ENCODE measurements at regions not wholly inside any gene's neighbourhood (a gene's known extent, or its start where the extent isn't known, plus 50 kb on each side); places are given as distances from the start of the nearest gene placed in this dataset. TPM values are rescaled to one million over a fixed set of nuclear protein-coding genes. Genes with fewer than 3 reads are reported as not detected.

- TF ChIP-seq CTCF (IDR thresholded peaks at IDR 0.05), result no peak
- ATAC-seq (ENCODE audit: low FRiP score) (no peak), DNase-seq (ENCODE audit: low spot score) (no peak)
Observed at GRCh38 chr12:38961683-38962082, 56.3 kb upstream of the CPNE8 start.

DNA sequence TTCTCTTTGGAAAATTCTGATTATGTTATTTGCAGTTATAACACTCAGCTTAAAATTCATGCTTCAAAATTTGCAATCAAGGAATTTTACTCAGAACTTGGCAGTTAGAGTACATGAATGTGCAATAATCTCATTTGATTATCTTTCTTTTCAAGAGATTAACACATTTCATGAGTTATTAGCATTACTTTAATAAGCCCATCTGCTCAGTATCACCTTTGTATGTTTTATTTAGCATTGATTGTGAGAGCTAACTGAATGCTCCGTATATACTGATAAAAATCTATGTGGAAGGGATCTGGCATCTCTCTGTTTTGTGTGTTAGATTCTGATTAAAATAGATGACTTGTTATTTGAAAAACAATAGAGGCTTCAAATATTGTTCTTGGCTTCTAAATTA is 55.6 kb upstream of the CPNE8 start:
- TF ChIP-seq CTCF (IDR thresholded peaks at IDR 0.05), result no peak
- no peak for ATAC-seq (ENCODE audit: low FRiP score)
- DNase-seq (ENCODE audit: low spot score), result no peak

- DNase-seq (ENCODE audit: low spot score), result no peak
- TF ChIP-seq CTCF (IDR thresholded peaks at IDR 0.05), result no peak
- ATAC-seq (ENCODE audit: low FRiP score), result no peak
Observed at GRCh38 chr12:38956337-38956736, 50.9 kb upstream of the CPNE8 start.

Small RNAs in the stretch of these regions (small RNA-seq; reads per million reads assigned to genes)
- gene AC084373.1, result not detected
